ENCODE measurements at regions not wholly inside any gene's neighbourhood (a gene's known extent, or its start where the extent isn't known, plus 50 kb on each side); places are given as distances from the start of the nearest gene placed in this dataset.
"Not testable (repeated sequence)": the region's sequence is repeated elsewhere in the genome, so short reads cannot be mapped to it uniquely, and the experiment has no call there.

GRCh38 chr12:17950898-17951297 lies 139.1 kb downstream of the RERGL start:
- no peaks in the 10 kb centered on the region for H3K36me3 ChIP-seq (ENCODE audit: control insufficient read depth in 2 of 2, insufficient read depth in 2 of 2, low read length in 1 of 2)
- no peaks in the 10 kb centered on the region for H3K9me3 ChIP-seq (ENCODE audit: control insufficient read depth in 2 of 2, insufficient read depth in 1 of 2, low read length in 1 of 2)
- H3K4me1 ChIP-seq (ENCODE audit: control insufficient read depth in 2 of 2, insufficient read depth in 2 of 2, low read length in 2 of 2), result no peaks in the 10 kb centered on the region
- DNase-seq (ENCODE audit: low read depth in 6 of 9, low spot score in 9 of 9), result no peak
- no peak overlapping the region for H3K4me3 ChIP-seq (ENCODE audit: low read length in 2 of 2)
- 84% methylated on average over 2 of the region's 2 CpGs for WGBS
- no peaks in the 10 kb centered on the region for H3K27me3 ChIP-seq (ENCODE audit: control insufficient read depth in 2 of 2, insufficient read depth in 1 of 2, low read length in 1 of 2)
- no peak overlapping the region for H3K27ac ChIP-seq (ENCODE audit: low read depth in 1 of 2, low read length in 1 of 2)

GRCh38 chr12:17949558-17950141 lies 140.3 kb downstream of the RERGL start:
- H3K9me3 ChIP-seq (ENCODE audit: control insufficient read depth in 2 of 2, insufficient read depth in 1 of 2, low read length in 1 of 2), result no peaks in the 10 kb centered on the region
- WGBS, result 75% methylated on average over 2 of the region's 2 CpGs
- no peak overlapping the region for H3K27ac ChIP-seq (ENCODE audit: low read depth in 1 of 2, low read length in 1 of 2)
- DNase-seq (ENCODE audit: low read depth in 6 of 9, low spot score in 9 of 9), result no peak
- no peaks in the 10 kb centered on the region for H3K36me3 ChIP-seq (ENCODE audit: control insufficient read depth in 2 of 2, insufficient read depth in 2 of 2, low read length in 1 of 2)
- H3K4me1 ChIP-seq (ENCODE audit: control insufficient read depth in 2 of 2, insufficient read depth in 2 of 2, low read length in 2 of 2), result no peaks in the 10 kb centered on the region
- no peaks in the 10 kb centered on the region for H3K27me3 ChIP-seq (ENCODE audit: control insufficient read depth in 2 of 2, insufficient read depth in 1 of 2, low read length in 1 of 2)
- H3K4me3 ChIP-seq (ENCODE audit: low read length in 2 of 2), result no peak overlapping the region

- Histone ChIP-seq H3K4me3 (ENCODE audit: low read length in 2 of 2) (no peak overlapping the region), H3K36me3 (ENCODE audit: control insufficient read depth in 2 of 2, insufficient read depth in 2 of 2, low read length in 1 of 2) (no peaks in the 10 kb centered on the region), H3K9me3 (ENCODE audit: control insufficient read depth in 2 of 2, insufficient read depth in 1 of 2, low read length in 1 of 2) (no peaks in the 10 kb centered on the region), H3K4me1 (ENCODE audit: control insufficient read depth in 2 of 2, insufficient read depth in 2 of 2, low read length in 2 of 2) (no peaks in the 10 kb centered on the region), H3K27ac (ENCODE audit: low read depth in 1 of 2, low read length in 1 of 2) (no peak overlapping the region), H3K27me3 (ENCODE audit: control insufficient read depth in 2 of 2, insufficient read depth in 1 of 2, low read length in 1 of 2) (no peaks in the 10 kb centered on the region)
- WGBS, result 82% methylated on average over 4 of the region's 4 CpGs
- DNase-seq (ENCODE audit: low read depth in 6 of 9, low spot score in 9 of 9), result no peak
Measured at GRCh38 chr12:17928708-17929366, 161.2 kb downstream of the RERGL start.

- WGBS, result 92% methylated on average over 1 of the region's 1 CpG
- H3K36me3 ChIP-seq (ENCODE audit: control insufficient read depth in 2 of 2, insufficient read depth in 2 of 2, low read length in 1 of 2), result no peaks in the 10 kb centered on the region
- no peak for DNase-seq (ENCODE audit: low read depth in 6 of 9, low spot score in 9 of 9)
Measured at GRCh38 chr12:17918013-17918412, 172.0 kb downstream of the RERGL start.

GRCh38 chr12:17884581-17884980 lies 205.4 kb downstream of the RERGL start:
- Histone ChIP-seq H3K4me1 (ENCODE audit: control insufficient read depth in 2 of 2, insufficient read depth in 2 of 2, low read length in 2 of 2) (no peaks in the 10 kb centered on the region), H3K4me3 (ENCODE audit: low read length in 2 of 2) (no peak overlapping the region), H3K36me3 (ENCODE audit: control insufficient read depth in 2 of 2, insufficient read depth in 2 of 2, low read length in 1 of 2) (no peaks in the 10 kb centered on the region), H3K9me3 (ENCODE audit: control insufficient read depth in 2 of 2, insufficient read depth in 1 of 2, low read length in 1 of 2) (no peaks in the 10 kb centered on the region), H3K27ac (ENCODE audit: low read depth in 1 of 2, low read length in 1 of 2) (no peak overlapping the region), H3K27me3 (ENCODE audit: control insufficient read depth in 2 of 2, insufficient read depth in 1 of 2, low read length in 1 of 2) (no peaks in the 10 kb centered on the region)
- WGBS, result 95% methylated on average over 1 of the region's 1 CpG
- DNase-seq (ENCODE audit: low read depth in 6 of 9, low spot score in 9 of 9), result no peak

More at GRCh38 chr12:17918013-17918412, 172.0 kb downstream of the RERGL start:
- H3K9me3 ChIP-seq (ENCODE audit: control insufficient read depth in 2 of 2, insufficient read depth in 1 of 2, low read length in 1 of 2), result peaks cover 1 to 12% of the 10 kb centered on the region in 2 donors
- H3K4me1 ChIP-seq (ENCODE audit: control insufficient read depth in 2 of 2, insufficient read depth in 2 of 2, low read length in 2 of 2), result no peaks in the 10 kb centered on the region
- H3K27me3 ChIP-seq (ENCODE audit: control insufficient read depth in 2 of 2, insufficient read depth in 1 of 2, low read length in 1 of 2), result no peaks in the 10 kb centered on the region
- H3K4me3 ChIP-seq (ENCODE audit: low read length in 2 of 2), result no peak overlapping the region
- no peak overlapping the region for H3K27ac ChIP-seq (ENCODE audit: low read depth in 1 of 2, low read length in 1 of 2)

- no peak overlapping the region for H3K4me3 ChIP-seq (ENCODE audit: low read length in 2 of 2)
- H3K4me1 ChIP-seq (ENCODE audit: control insufficient read depth in 2 of 2, insufficient read depth in 2 of 2, low read length in 2 of 2), result no peaks in the 10 kb centered on the region
- no peak overlapping the region for H3K27ac ChIP-seq (ENCODE audit: low read depth in 1 of 2, low read length in 1 of 2)
- peaks cover 0 to 4% of the 10 kb centered on the region in 2 donors for H3K9me3 ChIP-seq (ENCODE audit: control insufficient read depth in 2 of 2, insufficient read depth in 1 of 2, low read length in 1 of 2)
- H3K27me3 ChIP-seq (ENCODE audit: control insufficient read depth in 2 of 2, insufficient read depth in 1 of 2, low read length in 1 of 2), result no peaks in the 10 kb centered on the region
- no peaks in the 10 kb centered on the region for H3K36me3 ChIP-seq (ENCODE audit: control insufficient read depth in 2 of 2, insufficient read depth in 2 of 2, low read length in 1 of 2)
- no peak for DNase-seq (ENCODE audit: low read depth in 6 of 9, low spot score in 9 of 9)
- 68% methylated on average over 1 of the region's 1 CpG for WGBS
Measured at GRCh38 chr12:17878714-17879113, 211.3 kb downstream of the RERGL start.

- H3K4me1 ChIP-seq (ENCODE audit: control insufficient read depth in 2 of 2, insufficient read depth in 2 of 2, low read length in 2 of 2), result no peaks in the 10 kb centered on the region
- H3K36me3 ChIP-seq (ENCODE audit: control insufficient read depth in 2 of 2, insufficient read depth in 2 of 2, low read length in 1 of 2), result no peaks in the 10 kb centered on the region
- no peaks in the 10 kb centered on the region for H3K27me3 ChIP-seq (ENCODE audit: control insufficient read depth in 2 of 2, insufficient read depth in 1 of 2, low read length in 1 of 2)
- no peak for DNase-seq (ENCODE audit: low read depth in 6 of 9, low spot score in 9 of 9)
- no peak overlapping the region for H3K4me3 ChIP-seq (ENCODE audit: low read length in 2 of 2)
- H3K9me3 ChIP-seq (ENCODE audit: control insufficient read depth in 2 of 2, insufficient read depth in 1 of 2, low read length in 1 of 2), result peaks cover 0 to 4% of the 10 kb centered on the region in 2 donors
- H3K27ac ChIP-seq (ENCODE audit: low read depth in 1 of 2, low read length in 1 of 2), result no peak overlapping the region
Measured at GRCh38 chr12:17875230-17875629, 214.8 kb downstream of the RERGL start.

GRCh38 chr12:17866802-17867201 lies 223.2 kb downstream of the RERGL start:
- Histone ChIP-seq H3K9me3 (ENCODE audit: control insufficient read depth in 2 of 2, insufficient read depth in 1 of 2, low read length in 1 of 2) (peaks cover 0 to 13% of the 10 kb centered on the region in 2 donors), H3K4me1 (ENCODE audit: control insufficient read depth in 2 of 2, insufficient read depth in 2 of 2, low read length in 2 of 2) (no peaks in the 10 kb centered on the region), H3K4me3 (ENCODE audit: low read length in 2 of 2) (no peak overlapping the region), H3K36me3 (ENCODE audit: control insufficient read depth in 2 of 2, insufficient read depth in 2 of 2, low read length in 1 of 2) (no peaks in the 10 kb centered on the region), H3K27me3 (ENCODE audit: control insufficient read depth in 2 of 2, insufficient read depth in 1 of 2, low read length in 1 of 2) (no peaks in the 10 kb centered on the region), H3K27ac (ENCODE audit: low read depth in 1 of 2, low read length in 1 of 2) (no peak overlapping the region)
- no peak for DNase-seq (ENCODE audit: low read depth in 6 of 9, low spot score in 9 of 9)
- WGBS, result 89% methylated on average over 2 of the region's 2 CpGs

- DNase-seq (ENCODE audit: low read depth in 6 of 9, low spot score in 9 of 9); H3K9me3 ChIP-seq (ENCODE audit: control insufficient read depth in 2 of 2, insufficient read depth in 1 of 2, low read length in 1 of 2); H3K4me3 ChIP-seq (ENCODE audit: low read length in 2 of 2); H3K36me3 ChIP-seq (ENCODE audit: control insufficient read depth in 2 of 2, insufficient read depth in 2 of 2, low read length in 1 of 2); H3K4me1 ChIP-seq (ENCODE audit: control insufficient read depth in 2 of 2, insufficient read depth in 2 of 2, low read length in 2 of 2); H3K27me3 ChIP-seq (ENCODE audit: control insufficient read depth in 2 of 2, insufficient read depth in 1 of 2, low read length in 1 of 2); H3K27ac ChIP-seq (ENCODE audit: low read depth in 1 of 2, low read length in 1 of 2): not testable (repeated sequence)
- WGBS, result 96% methylated on average over 24 of the region's 24 CpGs
Measured at GRCh38 chr12:17855548-17855947, 234.4 kb downstream of the RERGL start.

All from thymus (tissue), 11 donors.